ENCODE measurements at regions not wholly inside any gene's neighbourhood (a gene's known extent, or its start where the extent isn't known, plus 50 kb on each side); places are given as distances from the start of the nearest gene placed in this dataset.
"Not testable (repeated sequence)": the region's sequence is repeated elsewhere in the genome, so short reads cannot be mapped to it uniquely, and the experiment has no call there.

DNA sequence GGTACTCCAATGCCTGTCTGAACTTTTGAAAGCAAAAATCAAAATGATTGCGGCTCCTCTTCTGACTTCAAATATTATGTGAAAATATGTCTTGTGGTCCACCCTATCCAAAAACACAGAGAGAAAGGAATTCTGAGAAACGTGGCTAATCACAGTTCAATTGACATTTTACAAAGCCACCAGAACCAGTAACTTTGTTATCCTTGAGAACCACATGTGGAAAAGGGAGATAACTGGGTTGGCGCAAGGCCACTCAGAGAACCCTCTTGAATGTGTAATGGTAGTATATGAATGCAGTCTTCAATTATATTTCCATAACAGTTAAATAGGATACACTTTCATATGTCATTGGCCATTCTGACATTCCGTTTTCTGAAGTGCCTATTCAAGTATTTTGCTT, 1030.0 kb upstream of the TMPRSS15 start:
- ATAC-seq = no peak

DNA sequence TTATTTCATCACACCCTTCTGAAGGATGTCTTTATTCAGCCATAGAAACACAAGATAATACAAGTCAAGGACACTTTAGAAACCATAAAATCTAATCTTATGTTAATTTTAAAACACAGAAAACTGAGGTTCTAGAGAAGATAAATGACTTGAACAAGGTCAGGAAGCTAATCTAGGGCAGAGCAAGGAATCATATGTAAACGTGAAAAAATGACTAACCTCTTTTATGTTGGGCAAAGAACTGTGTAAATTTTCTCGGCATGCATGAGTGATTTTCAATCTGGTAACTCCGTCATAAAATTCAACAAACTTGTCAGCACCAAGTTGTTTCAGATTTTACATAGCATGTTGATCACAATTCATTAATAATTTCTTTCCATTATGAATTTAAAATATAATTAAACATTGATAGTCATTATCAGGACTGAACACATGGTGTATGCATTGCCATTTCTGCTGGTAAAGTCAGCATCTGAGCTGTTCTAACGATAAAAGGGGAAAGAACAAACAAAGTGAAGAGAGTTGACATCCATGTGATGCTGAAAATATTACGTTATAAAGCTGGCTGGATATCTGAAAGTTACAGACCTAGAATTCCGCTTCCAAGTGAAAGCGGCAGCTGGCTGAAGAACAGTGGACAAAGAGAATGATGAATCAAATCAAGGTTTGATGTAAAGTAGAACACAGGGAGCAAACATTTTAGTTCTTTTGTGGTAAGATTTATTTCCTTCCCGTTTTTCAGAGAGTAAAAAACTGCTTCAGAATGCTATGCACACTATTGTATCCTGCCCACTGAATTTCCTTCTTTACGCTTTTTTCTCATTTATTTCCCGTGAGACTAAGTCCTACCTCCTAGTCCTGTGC, 1037.4 kb upstream of the TMPRSS15 start:
- no peak for ATAC-seq

- ATAC-seq = no peak
These were observed 1054.7 kb upstream of the TMPRSS15 start for GRCh38 chr21:19458295-19458694.

DNA sequence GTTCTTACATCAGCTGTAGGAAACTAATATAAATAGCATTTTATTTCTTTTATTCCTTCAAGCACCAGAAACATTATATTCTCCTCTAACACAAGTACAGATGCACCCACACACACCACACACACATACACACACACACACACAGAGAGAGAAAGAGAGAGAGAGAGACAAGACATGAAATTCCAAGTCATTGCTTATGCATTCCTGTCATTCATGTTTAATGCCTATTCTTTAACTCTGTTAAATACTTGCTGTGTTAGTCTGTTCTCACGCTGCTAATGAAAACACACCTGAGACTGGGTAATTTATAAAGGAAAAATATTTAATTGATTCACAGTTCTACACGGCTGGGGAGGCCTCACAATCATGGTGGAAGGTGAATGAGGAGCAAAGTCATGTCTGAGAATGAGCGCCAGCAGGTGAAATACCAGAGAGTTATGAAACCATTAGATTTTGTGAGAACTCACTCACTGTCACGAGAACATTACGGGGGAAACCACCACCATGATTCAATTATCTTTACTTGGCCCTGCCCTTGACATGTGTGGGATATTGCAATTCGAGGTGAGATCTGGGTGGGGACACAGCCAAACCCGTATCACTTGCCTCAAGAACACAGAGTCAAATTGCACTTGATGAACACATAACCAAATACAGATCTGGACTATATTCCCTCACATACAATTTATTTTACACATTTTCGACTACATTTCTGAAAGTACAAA, 1058.1 kb upstream of the TMPRSS15 start:
- no peak for ATAC-seq

GRCh38 chr21:19463966-19464365, 1060.4 kb upstream of the TMPRSS15 start:
- ATAC-seq = no peak

DNA sequence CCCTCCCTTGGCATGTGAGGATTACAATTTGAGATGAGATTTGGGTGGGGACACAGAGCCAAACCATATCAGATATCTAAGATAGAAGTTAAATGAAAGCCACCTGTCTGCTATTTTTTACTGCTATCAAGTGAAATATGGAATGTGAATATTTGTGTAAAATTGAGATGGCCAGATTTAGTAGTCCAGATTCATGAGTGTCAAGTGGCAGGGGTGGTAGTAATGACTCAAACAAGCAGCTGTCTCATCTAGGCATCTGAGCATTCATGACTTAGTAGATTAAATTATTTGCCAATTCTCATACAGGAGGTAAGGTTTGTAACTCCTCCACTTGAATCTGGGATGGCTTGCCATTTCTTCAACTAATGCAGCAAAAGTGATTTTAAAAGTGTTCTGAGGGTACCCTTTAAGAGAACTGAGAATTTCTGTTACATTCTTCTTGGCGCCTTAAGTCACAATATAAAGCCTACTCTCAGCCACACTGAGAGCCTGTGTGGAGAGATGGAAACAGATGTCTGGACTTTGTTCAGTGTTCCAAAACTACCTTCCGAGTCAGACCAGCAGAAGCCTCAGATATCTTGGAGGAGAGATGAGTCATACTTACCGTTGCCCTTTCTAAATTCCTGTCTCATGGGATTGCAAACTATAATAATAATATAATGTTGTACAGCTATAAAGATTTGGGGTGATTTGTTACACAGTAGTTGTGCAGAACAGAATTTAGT, 1065.6 kb upstream of the TMPRSS15 start:
- no peak for ATAC-seq

DNA sequence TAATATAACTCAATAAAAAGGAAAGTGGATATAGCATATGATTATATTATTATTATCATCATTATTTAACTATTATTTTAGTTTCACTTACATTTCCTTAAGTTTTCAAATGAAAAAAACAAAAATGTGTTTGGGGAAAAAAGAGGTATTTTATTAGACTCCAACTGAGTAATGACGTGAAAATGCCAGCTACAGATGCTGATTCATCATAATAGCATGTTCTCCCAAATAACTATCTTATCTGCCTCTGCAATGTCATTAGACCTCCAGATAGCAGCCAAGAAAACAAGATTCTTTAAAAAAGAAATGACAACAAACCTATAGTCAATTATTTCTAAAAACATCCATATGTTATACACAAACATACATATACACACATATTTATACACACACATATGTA, 1071.9 kb upstream of the TMPRSS15 start:
- no peak for ATAC-seq

- ATAC-seq = no peak
These were observed 1086.3 kb upstream of the TMPRSS15 start for GRCh38 chr21:19489930-19490329.

- no peak for ATAC-seq
These were observed 1086.9 kb upstream of the TMPRSS15 start for GRCh38 chr21:19490481-19490880.

GRCh38 chr21:19493437-19494241, 1090.1 kb upstream of the TMPRSS15 start:
- not testable (repeated sequence) for ATAC-seq

DNA sequence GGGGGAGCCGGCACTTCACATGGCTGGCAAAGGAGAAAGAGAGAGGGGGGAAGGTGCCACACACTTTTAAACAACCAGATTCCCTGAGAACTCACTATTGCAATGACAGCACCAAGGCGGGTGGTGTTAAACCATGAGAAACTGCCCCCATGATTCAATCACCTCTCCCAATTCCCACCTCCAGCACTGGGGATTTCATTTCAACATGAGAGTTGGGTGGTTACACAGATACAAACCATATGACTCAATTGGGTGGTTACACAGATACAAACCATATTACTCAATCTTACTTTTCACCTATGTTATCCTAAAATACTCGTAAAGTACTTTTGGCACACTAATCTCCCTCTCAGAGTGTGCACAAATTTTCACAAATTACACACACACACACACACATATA, 1097.5 kb upstream of the TMPRSS15 start:
- no peak for ATAC-seq

DNA sequence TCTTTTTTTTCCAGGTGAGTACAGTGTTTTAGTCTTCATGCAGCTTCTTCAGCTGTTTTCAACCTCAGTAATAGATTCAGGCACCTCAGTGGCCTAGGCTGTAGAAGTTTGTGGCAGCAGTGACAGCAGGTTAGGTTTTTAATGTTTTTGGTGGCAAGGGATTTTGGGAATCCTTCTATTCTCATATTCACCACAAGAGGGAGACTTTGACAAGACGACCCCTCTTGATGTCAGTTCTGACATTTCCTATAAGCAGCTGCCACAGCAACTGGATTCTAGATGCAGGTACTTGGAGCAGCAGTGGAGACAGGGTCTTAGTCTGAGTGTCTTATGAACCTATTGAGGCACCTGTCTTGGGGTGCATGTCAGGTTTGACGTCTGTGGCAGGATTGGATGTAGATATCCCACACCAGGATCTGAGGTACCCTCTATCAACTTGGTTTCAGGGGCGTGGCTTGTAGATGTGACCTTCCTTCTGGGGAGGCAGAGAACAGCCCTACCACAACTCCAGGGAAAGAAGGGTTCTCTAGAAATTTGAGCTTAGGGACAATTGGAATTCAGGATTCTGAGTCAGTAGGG, 1104.2 kb upstream of the TMPRSS15 start:
- no peak for ATAC-seq

GRCh38 chr21:19508442-19508841, 1104.9 kb upstream of the TMPRSS15 start:
- ATAC-seq = no peak

DNA sequence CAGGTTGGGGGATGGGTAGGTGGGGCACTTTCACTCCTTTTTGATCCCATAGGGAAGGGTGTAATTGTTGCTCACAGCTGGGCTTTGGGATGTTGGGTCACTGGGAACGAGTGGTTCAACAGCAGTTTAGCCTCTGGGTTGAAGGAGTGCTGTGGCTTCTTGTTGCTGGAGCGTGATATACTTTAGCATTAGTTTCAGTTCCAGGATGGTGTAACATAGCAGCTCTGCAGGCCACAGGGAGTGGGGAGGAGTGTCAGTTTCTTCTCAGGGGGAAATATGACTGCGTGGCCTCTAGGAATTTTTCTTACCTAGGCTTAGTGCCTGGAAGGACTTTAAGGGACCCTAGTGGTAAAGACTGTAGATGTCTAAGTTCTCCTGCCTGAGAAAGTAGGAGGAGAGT, 1105.3 kb upstream of the TMPRSS15 start:
- ATAC-seq = no peak

- ATAC-seq = no peak
These were observed 1106.5 kb upstream of the TMPRSS15 start for GRCh38 chr21:19510057-19510456.

- ATAC-seq = no peak
These were observed 1107.1 kb upstream of the TMPRSS15 start for GRCh38 chr21:19510653-19511052.

DNA sequence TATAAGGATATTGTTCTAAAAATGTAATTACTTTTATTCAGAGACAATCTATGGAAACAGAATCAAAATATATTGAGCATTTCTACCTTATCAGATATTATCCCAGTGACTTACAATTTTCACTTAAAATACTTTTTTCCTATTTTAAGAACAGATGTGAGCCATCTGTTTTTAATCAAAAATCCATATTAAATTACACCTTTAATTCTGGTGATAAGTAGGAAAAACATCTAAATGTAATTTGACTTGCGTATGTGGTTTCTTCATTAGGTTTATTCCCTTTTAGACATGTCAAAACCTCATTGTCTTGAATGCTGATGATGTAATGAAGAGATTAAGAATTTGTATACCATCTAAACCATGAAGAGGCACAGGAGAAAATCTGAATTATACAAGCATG, 1118.8 kb upstream of the TMPRSS15 start:
- no peak for ATAC-seq

- no peak for ATAC-seq
These were observed 1119.5 kb upstream of the TMPRSS15 start for GRCh38 chr21:19523061-19523460.

GRCh38 chr21:19523746-19524145, 1120.2 kb upstream of the TMPRSS15 start:
- ATAC-seq = no peak

DNA sequence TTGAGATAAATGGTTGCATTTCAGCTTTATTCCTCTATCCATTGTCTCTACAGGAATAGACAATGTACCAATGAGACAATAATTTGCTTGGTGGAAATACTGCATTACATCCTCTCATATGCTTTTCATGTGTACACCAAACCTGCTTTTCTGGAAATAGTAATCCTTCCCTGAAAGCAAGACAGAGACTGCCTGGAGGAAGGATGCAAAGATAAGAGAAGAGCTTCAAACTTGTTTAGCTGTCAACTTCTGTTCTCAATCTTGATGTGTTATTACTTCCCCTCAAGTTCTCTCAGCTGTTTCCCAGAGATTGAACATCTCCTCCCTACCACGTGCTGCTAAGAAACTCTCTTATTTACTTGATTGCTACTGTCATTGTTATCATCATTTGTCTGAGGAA, 1125.4 kb upstream of the TMPRSS15 start:
- ATAC-seq = no peak

GRCh38 chr21:19535356-19535755, 1131.8 kb upstream of the TMPRSS15 start:
- no peak for ATAC-seq

DNA sequence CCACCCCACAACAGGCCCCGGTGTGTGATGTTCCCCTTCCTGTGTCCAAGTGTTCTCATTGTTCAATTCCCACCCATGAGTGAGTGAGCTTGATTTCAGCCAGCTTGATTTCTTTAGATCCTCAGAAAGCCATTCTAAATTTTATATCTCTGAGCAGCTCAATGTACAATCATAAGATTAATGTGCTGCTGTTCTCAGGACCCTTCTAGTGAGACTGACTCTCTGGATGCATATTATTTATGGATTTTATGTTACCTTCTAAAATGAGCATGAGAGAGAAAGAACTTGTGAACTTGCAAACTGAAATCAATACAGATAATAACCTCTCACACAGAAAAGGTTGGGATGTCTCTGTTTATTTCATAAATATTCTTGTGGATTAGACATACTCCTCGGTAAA, 1133.5 kb upstream of the TMPRSS15 start:
- ATAC-seq = no peak

All from esophagus mucosa (tissue), 1 donor.